ENCODE measurements at regions not wholly inside any gene's neighbourhood (a gene's known extent, or its start where the extent isn't known, plus 50 kb on each side); places are given as distances from the start of the nearest gene placed in this dataset.

GRCh38 chr18:56380685-56381084 is 257.7 kb downstream of the TXNL1 start:
- peak; percentile 62 for DNase-seq

GRCh38 chr18:56379256-56379655 is 259.1 kb downstream of the TXNL1 start:
- DNase-seq = peak; percentile 35

- peak; percentile 82 for DNase-seq
Measured at GRCh38 chr18:56377231-56377630, 261.2 kb downstream of the TXNL1 start.

GRCh38 chr18:56374007-56374655 is 264.3 kb downstream of the TXNL1 start:
- no peak for DNase-seq

- no peak for DNase-seq
Measured at GRCh38 chr18:56373601-56374000, 264.8 kb downstream of the TXNL1 start.

- DNase-seq = no peak
Measured at GRCh38 chr18:56368066-56368465, 270.3 kb downstream of the TXNL1 start.

- DNase-seq = no peak
Measured at GRCh38 chr18:56358608-56359280, 279.6 kb downstream of the TXNL1 start.

GRCh38 chr18:56353663-56354260 is 284.6 kb downstream of the TXNL1 start:
- DNase-seq = no peak

- DNase-seq = no peak
Measured at GRCh38 chr18:56351911-56352500, 286.4 kb downstream of the TXNL1 start.

- DNase-seq = no peak
Measured at GRCh38 chr18:56337507-56337906, 300.9 kb downstream of the TXNL1 start.

- no peak for DNase-seq
Measured at GRCh38 chr18:56333839-56334238, 304.6 kb downstream of the TXNL1 start.

- DNase-seq = no peak
Measured at GRCh38 chr18:56333146-56333545, 305.2 kb downstream of the TXNL1 start.

GRCh38 chr18:56332371-56332770 is 306.0 kb downstream of the TXNL1 start:
- DNase-seq = no peak

GRCh38 chr18:56330366-56331110 is 307.9 kb downstream of the TXNL1 start:
- DNase-seq = no peak

GRCh38 chr18:56329536-56329935 is 308.9 kb downstream of the TXNL1 start:
- DNase-seq = no peak

GRCh38 chr18:56327191-56327885 is 311.1 kb downstream of the TXNL1 start:
- peak; percentile 41 for DNase-seq

GRCh38 chr18:56326336-56327072 is 311.9 kb downstream of the TXNL1 start:
- DNase-seq = peak; percentile 58

- no peak for DNase-seq
Measured at GRCh38 chr18:56323673-56324072, 314.7 kb downstream of the TXNL1 start.

GRCh38 chr18:56322406-56322805 is 316.0 kb downstream of the TXNL1 start:
- DNase-seq = peak; percentile 67

GRCh38 chr18:56321470-56321869 is 316.9 kb downstream of the TXNL1 start:
- peak; percentile 74 for DNase-seq

- no peak for DNase-seq
Measured at GRCh38 chr18:56319953-56320352, 318.4 kb downstream of the TXNL1 start.
